Activated CD4-positive, alpha-beta T cell treated with anti-CD3 and anti-CD28 coated beads, Interleukin-10, Interleukin-2, amounts not matched to agents 100 ng/mL and 50 ng/mL, durations not matched to agents 16 hours and 8 hours (primary cell): ENCODE measurements at regions not wholly inside any gene's neighbourhood (a gene's known extent, or its start where the extent isn't known, plus 50 kb on each side); places are given as distances from the start of the nearest gene placed in this dataset.

Source experiments
- DNase-seq: peaks from one replicate; pipeline ENCODE4 v3.0.0-alpha.2; 2020

DNA sequence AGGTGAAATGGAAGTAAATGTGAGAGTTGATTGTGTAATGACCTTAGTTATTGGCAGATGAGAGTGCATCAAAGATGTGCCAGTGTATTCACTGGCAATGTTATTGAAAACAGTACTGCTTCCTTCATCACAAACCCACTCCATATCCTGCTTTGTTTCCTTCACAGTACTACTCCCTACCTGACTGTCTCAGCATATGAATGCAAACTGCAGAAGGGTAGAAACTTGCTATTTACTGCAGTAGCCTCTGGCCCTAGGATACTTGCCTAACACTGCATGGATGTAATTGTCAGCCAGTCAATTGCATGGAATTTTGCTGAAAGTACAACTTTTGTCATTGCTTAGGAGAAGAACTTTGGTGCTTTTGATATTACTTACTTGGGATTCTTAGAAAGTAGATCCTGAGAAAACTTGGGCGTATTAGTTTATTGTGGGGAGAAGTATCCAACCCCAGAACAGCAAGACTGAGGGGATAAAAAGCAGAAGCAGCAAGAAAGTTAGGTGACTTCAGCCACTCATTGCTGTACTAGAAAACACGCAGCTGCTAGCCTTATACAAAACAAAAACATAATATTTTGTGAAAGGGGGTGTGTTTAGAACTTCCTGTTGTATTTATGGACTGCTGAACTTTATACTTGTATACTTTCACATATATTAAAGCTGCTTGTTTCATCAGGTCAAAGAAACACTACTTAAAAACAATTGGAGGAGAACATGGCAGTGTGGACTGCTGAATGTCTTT, 219.0 kb downstream of the CCNG2 start:
- no peak for DNase-seq

DNA sequence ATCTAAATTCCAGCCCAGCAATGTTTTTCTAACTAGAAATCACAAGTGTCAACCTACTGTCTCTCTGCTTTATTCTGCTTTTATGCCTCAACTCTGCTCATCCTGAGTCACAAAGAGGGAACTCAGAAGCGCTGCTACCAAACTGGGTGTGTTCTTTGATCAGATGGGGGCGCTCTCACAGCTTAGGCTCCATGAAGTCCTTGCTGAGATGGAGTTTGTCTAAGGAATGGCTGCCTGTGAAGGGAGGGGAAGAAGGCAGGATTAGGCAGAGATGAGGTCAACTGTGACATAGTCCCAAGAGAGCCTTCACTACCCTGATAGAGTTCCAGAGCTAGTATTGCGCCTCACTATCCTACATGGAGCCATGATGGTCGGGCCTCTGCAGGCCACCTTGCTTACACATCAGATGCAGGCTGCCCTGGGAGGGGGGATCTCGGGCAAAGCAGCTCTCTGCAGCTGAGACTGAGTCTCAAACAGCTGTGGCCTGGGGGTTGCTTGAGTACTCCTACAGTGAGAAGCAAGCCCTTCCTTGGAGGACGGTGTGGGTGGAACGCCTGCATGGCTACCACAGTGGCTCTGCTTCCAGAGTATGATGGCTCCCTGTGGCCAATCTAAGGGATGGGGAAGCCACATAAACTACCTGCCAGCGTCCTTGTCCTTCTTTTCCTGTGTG, 219.9 kb downstream of the CCNG2 start:
- no peak for DNase-seq

DNA sequence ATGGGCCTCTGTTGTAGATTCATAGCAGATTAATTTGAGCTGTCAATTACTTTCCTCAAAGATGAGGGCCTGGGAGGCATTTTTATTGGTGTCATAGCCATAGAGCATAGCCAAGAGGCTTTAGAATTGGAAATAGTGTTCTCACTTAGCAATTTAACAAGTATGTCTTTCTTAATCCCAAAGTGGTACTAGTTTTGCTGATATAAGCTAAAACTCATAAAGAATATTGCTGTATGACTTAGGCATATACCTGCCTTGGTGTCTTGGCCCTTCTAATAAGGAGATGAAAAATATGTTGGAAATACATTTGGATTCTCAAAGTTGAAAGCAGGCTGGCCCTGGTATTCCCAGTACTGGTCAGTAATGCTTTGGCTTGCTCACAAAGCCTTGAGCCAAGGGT, 221.5 kb upstream of the CXCL13 start:
- no peak for DNase-seq

GRCh38 chr4:77385124-77385969, 220.3 kb upstream of the CXCL13 start:
- peak; percentile 63 for DNase-seq

DNA sequence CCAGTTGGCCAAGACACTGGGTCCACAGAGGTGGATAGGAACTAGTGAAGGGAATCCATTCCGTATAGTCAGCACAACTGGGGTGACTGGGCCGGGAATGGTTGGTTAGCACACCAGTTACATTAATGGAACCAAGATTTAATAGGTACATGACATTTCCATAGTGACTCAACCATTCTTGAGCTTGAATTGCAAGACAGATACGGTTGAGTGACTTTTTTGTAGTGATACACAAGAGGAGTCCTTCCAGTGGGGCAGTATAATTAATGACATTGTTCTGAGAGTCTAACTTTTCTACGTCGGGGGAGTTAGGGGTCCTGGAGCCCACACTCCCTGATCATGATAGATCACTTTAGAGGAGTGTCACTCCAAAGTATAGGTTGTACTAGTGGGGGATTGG, 211.6 kb upstream of the CXCL13 start:
- no peak for DNase-seq

DNA sequence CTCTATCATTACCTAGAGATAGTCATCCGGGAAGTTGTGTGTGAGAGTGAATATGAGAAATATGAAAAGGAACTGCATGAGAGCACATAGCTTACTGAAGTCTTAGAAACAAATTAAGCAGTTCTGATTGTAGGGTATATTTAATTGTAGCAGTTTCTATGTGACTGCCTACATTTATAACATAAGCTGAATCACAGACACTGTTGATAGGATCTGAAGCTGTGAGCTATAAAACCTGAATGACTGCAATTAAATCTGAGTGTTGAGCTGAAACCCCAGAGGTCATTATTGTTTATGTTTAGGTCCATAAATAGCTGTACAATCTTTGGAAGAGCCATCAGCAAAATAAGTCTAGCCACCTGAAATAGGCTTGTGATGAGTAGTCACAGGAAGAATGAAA, 210.1 kb upstream of the CXCL13 start:
- DNase-seq: no peak

GRCh38 chr4:77398256-77398655, 207.4 kb upstream of the CXCL13 start:
- DNase-seq: no peak

GRCh38 chr4:77399831-77400230, 205.8 kb upstream of the CXCL13 start:
- no peak for DNase-seq

DNA sequence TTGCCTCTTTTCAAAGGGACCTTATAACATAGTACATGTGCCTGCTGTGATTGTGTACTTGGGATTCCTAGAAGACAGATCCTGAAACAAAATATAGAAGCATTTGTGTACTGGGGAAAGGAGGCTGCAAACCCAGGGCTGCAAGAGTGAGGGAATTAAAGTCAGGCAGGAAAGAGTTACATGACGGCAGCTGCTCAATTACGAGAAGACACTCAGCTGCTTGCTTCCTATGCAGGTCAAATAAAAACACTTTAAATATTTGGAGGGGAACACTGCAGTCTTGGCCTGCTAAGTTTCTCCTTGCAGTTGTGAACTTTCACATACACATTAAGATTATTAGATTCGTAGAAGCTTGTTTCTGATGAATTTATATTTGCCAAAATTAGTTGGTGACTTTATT, 191.9 kb upstream of the CXCL13 start:
- no peak for DNase-seq

GRCh38 chr4:77415689-77416088, 189.9 kb upstream of the CXCL13 start:
- DNase-seq: no peak

DNA sequence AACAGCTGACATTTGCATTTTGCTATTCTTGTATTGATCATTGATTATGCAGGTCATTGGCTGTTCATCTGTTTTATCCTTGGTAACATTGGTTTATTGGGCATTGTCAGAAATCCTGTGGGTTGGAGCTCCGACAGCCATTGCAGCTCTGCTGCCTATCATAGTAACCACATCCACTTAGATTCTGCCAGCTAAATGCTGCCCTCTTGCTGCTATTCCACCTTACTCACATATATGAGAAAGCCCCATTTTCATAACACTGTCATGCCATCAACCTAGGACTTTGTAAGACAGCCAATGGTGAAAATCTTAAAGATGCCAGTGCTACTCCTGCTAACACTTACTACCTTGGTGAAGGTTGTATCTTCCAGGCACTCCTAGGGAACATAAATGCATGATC, 187.3 kb upstream of the CXCL13 start:
- DNase-seq: peak; percentile 16

DNA sequence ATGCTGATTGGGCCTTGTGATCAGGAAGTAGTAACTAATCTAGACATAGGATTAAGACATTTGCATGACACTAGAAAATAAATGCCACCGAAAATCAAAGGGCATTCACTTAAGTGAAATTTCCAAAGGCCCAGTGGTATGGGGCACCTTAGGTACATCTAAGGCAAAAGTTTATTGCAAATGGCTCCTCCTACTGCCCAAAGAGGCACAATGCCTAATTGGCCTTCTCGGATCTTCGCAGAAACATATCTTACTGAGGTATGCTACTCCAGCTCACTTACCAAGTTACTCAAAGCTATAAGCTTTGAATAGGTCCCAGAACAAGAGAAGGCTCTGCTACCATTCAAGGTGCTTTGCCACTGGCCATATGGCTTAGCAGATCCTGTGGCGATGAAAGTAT, 174.8 kb upstream of the CXCL13 start:
- no peak for DNase-seq

DNA sequence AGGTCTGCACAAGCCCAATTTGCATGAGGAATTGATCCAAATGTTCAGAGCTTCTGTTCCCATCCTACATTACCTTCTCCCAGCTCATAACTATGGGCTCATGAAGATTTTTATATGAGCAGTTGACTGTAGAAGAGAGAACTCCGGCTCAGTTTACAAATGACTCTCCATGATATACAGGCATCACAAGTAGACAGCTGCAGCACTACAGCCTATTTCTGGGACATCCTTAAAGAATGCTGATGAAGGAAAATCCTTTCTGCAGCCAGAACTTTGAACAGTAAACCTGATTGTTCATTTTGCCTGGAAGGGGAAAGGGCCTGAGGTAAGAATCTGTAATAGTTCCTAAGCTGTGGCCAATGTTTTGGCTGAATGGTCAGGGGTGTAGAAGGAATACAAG, 174.1 kb upstream of the CXCL13 start:
- DNase-seq: no peak

GRCh38 chr4:77432717-77433417, 172.8 kb upstream of the CXCL13 start:
- no peak for DNase-seq

DNA sequence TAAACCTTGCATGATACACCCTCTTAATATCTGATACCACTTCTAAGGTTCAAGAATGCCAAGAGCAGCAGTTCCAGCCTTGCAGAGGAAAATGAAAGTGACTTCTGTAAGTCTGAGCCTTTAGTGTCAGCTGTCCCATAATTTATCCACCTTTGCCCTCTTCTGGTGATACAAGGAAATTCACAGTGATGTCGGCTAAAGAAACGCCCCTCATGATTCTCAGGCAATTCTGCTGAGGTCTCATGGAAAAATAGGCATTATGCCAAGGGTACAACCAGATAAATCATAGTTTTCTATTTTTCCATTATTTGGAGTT, 172.2 kb upstream of the CXCL13 start:
- DNase-seq: peak; percentile 60

DNA sequence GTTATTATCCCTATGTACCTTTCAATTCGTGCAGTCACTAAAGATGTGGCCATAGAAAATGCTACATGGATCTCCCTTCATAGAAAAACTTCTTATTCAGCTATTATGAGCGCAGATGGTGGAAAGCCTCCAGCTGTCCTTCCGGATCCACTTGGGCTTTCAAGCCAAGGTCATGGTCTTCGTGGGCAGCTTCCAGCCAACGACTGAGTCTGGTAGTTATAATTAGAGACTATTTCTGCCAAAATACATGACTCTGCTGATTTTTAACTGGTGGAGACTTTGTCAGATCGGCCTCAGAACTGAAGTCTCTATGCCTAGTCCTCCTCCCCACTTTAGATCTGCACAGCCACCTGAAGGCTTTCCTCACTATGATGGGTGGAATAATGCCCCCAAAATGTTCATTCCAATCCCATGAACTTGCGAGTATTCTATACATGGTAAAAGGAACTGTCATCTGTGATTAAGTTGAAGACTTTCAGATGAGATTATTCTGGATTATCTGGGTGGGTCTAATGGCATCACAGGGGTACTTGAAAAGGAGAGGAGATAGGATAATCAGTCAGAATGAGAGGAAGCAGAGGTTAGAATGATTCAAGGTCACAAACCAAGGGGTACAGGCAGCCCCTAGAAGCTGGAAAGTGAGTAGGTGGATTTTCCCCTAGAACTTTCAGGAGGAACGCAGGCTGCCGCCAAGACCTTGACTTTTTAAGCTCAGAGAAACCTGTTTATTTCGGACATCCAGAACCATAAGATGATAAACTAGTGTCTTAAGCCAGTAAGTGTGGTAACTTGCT, 171.1 kb upstream of the CXCL13 start:
- DNase-seq: no peak

GRCh38 chr4:77437079-77437478, 168.5 kb upstream of the CXCL13 start:
- no peak for DNase-seq

GRCh38 chr4:77438549-77438948, 167.1 kb upstream of the CXCL13 start:
- DNase-seq: no peak

DNA sequence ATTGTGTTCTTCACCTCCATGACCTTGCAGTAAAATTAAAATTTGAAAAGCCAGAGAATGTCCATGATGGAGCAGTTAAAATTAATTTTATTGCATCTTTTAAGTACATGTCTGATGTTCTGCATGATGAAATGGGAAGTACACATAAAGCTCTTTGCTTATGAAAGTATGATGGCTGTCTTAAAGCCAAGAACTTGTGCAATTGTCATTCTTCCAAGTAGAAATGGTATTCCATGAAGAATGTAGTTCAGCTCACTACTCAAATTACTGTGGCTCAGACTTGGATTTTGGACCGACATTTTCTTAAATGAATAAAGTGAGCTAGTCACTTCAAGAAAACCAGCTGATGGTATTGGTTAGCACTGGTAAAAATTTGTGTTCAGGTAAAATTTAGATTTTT, 161.7 kb upstream of the CXCL13 start:
- DNase-seq: no peak

GRCh38 chr4:77445823-77446222, 159.8 kb upstream of the CXCL13 start:
- DNase-seq: no peak

DNA sequence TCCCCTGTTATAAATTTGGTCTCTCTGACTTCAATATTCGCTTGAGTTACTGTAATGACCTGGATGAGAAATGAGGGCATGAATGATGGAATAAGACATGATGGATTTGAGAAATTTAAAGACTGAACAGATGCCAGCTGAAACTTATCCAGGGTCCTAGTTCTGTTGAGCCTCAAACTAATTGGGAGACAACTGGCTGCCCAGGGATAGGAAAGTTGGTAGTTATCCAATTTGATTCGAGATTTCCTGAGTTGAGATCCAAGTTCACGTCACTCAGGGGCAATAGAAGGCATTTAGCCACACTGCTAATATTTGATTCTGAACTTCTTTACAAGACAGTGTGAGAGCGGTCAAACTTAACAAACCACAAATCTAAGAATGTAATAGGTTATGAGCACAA, 159.0 kb upstream of the CXCL13 start:
- no peak for DNase-seq

DNA sequence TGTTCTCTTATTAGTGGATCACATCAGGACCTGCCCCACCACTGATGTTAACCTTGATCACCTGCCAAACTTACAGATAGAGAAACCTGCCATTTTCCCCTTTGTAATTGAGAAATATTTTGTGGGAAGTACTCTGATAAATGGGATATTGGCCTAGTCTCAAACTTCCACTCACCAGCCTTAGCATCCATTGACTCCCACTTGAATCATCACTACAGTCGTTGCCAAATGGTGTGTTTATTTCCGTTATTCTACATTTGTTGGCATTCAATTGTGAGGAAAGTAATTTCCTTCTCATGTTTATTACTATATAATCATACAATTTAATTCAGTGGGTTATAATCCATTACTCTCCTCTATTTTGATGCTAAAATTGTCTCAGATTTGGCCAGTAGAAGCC, 156.4 kb upstream of the CXCL13 start:
- no peak for DNase-seq

DNA sequence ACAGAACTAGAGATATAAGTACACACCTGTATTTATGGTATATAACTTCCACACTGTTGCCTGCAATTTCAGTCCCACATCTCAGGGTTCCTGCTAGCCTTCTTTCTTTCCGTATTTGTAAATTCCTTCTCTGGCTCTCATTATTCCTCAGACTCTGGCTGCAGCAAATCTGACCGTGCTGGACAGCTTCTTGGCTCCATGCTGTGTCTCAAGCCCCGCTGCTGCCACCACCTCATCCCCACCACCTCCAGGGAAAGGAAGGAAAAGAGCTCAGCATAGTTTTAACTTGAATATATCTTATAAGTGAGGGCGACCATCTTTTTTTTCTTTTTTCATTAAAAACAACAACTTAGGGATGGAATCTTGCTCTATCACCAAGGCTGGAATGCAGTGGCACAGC, 155.6 kb upstream of the CXCL13 start:
- no peak for DNase-seq
